ENCODE measurements at regions not wholly inside any gene's neighbourhood (a gene's known extent, or its start where the extent isn't known, plus 50 kb on each side); places are given as distances from the start of the nearest gene placed in this dataset.

GRCh38 chr20:52787962-52788361, 184.2 kb upstream of the TSHZ2 start:
- TF ChIP-seq CTCF (IDR thresholded peaks at IDR 0.05) (no peak), POLR2AphosphoS5 (IDR thresholded peaks at IDR 0.05) (no peak)
